Naive thymus-derived CD4-positive, alpha-beta T cell (primary cell): ENCODE measurements at regions not wholly inside any gene's neighbourhood (a gene's known extent, or its start where the extent isn't known, plus 50 kb on each side); places are given as distances from the start of the nearest gene placed in this dataset.

Experiments
- ATAC-seq: fragments of 150-1000 bp; cut with Tn5 transposase; 2 replicates; pipeline ENCODE4 v1.10.0; 2021; ENCODE audit warnings: mild to moderate bottlenecking, moderate library complexity
- CTCF ChIA-PET: fragments of 350-600 bp; sonication (Branson Sonifier 250); formaldehyde crosslinking; loops from one replicate; lab custom pipeline; 2021; ENCODE audit warnings: antibody characterized with exemption; lab: Charles Lee
- POLR2A ChIA-PET: fragments of 350-600 bp; sonication (Branson Sonifier 250); formaldehyde crosslinking; loops from one replicate; lab custom pipeline; 2021; ENCODE audit warnings: antibody characterized with exemption, inconsistent platforms; lab: Charles Lee
- DNase-seq, 9 donors: peaks; one replicate each; pipeline versions ENCODE4 v3.0.0 to v3.0.0-alpha.2; 2020 to 2022; ENCODE audit warnings: mixed read lengths in 1 of 9
- H3K27ac ChIP-seq: one replicate; pipeline ENCODE4 v1.7.0; 2013; ENCODE audit warnings: mild to moderate bottlenecking, low read depth, low read length, moderate library complexity
- H3K27me3 ChIP-seq, 2 donors: one replicate each; pipeline ENCODE4 v1.7.0; 2013; ENCODE audit warnings: low read length in 2 of 2, mild to moderate bottlenecking in 2 of 2, moderate library complexity in 2 of 2; ENCODE audit not compliant: control insufficient read depth in 2 of 2, insufficient read depth in 2 of 2
- H3K36me3 ChIP-seq, 3 experiments: 1 replicate in 2 of 3; 2 replicates in 1 of 3; pipeline ENCODE4 v1.7.0; 2013; ENCODE audit warnings: low read length in 3 of 3, mild to moderate bottlenecking in 3 of 3, moderate library complexity in 1 of 3; ENCODE audit not compliant: insufficient read depth in 3 of 3, control insufficient read depth in 2 of 3
- H3K4me1 ChIP-seq, 2 donors: one replicate each; pipeline ENCODE4 v1.7.0; 2013; ENCODE audit warnings: low read length in 2 of 2, mild to moderate bottlenecking in 2 of 2, moderate library complexity in 1 of 2; ENCODE audit not compliant: control insufficient read depth in 2 of 2, insufficient read depth in 2 of 2
- H3K4me3 ChIP-seq: 2 replicates; pipeline ENCODE4 v1.7.0; 2013; ENCODE audit warnings: mild to moderate bottlenecking, low read length
- H3K9me3 ChIP-seq, 3 experiments: 1 replicate in 2 of 3; 2 replicates in 1 of 3; pipeline ENCODE4 v1.7.0; 2013; ENCODE audit warnings: low read length in 3 of 3; ENCODE audit not compliant: control insufficient read depth in 2 of 3
- H3K27ac Mint-ChIP-seq, 9 donors: one replicate each; pipeline ENCODE4 v1.8.0; 2020 to 2022; ENCODE audit warnings: mixed read lengths in 9 of 9, mild to moderate bottlenecking in 8 of 9, moderate library complexity in 5 of 9, inconsistent platforms in 2 of 9
- H3K27me3 Mint-ChIP-seq, 5 donors: one replicate each; pipeline ENCODE4 v1.8.0; 2021 to 2022; ENCODE audit warnings: mixed read lengths in 5 of 5, mild to moderate bottlenecking in 1 of 5
- H3K36me3 Mint-ChIP-seq, 5 donors: one replicate each; pipeline ENCODE4 v1.8.0; 2020 to 2022; ENCODE audit warnings: mixed read lengths in 5 of 5, mild to moderate bottlenecking in 3 of 5, inconsistent platforms in 1 of 5
- H3K4me1 Mint-ChIP-seq, 7 donors: one replicate each; pipeline ENCODE4 v1.8.0; 2020 to 2022; ENCODE audit warnings: mixed read lengths in 7 of 7, mild to moderate bottlenecking in 3 of 7, inconsistent platforms in 1 of 7
- H3K4me3 Mint-ChIP-seq, 10 donors: one replicate each; pipeline ENCODE4 v1.8.0; 2020 to 2022; ENCODE audit warnings: mild to moderate bottlenecking in 10 of 10, mixed read lengths in 10 of 10, moderate library complexity in 6 of 10, inconsistent platforms in 2 of 10
- H3K9me3 Mint-ChIP-seq, 11 donors: one replicate each; pipeline ENCODE4 v1.8.0; 2020 to 2022; ENCODE audit warnings: mixed read lengths in 11 of 11, mild to moderate bottlenecking in 4 of 11, inconsistent platforms in 1 of 11, moderate library complexity in 1 of 11
- intact Hi-C, 2 donors: fragments of 100-400 bp; cut with micrococcal nuclease; formaldehyde crosslinking; loops; one replicate each; pipeline ENCODE4 v1.15.1; 2023

DNA sequence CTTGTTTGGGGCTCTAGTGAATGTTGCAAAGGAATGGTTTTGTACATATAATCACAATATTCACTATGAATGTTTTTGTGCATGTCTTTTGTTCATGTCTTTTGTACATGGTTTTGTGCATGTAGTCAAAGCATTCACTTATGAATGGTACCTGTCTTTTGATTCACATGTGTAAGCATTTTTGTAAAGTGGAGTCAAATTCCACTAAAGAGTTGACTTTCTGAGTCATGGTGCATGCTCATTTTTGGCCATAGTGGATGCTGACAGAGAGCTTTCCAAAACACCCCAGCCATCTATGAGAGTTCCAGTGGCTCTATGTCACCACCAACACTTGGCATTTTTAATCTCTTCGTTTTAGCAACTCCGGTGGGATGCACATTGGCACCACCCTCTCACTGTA lies 1185.9 kb upstream of the TMEM132C start:
- Histone ChIP-seq H3K9me3 (no peaks in the 10 kb centered on the region), H3K27ac (no peak overlapping the region), H3K27me3 (no peaks in the 10 kb centered on the region), H3K4me1 (no peaks in the 10 kb centered on the region), H3K4me3 (no peak overlapping the region), H3K36me3 (no peaks in the 10 kb centered on the region)
- ChIA-PET POLR2A (no interaction called here), CTCF (no interaction called here)
- Mint-ChIP-seq H3K36me3 (peaks cover 0 to 3% (median 0%) of the 10 kb centered on the region in 5 donors), H3K27me3 (peaks cover under 1 to 18% (median 12%) of the 10 kb centered on the region in 5 donors), H3K9me3 (peaks cover 0 to 3% (median 0%) of the 10 kb centered on the region in 11 donors), H3K27ac (no peak overlapping the region), H3K4me1 (peaks cover 5 to 19% (median 14%) of the 10 kb centered on the region in 7 donors), H3K4me3 (no peak overlapping the region)
- no peak for DNase-seq
- ATAC-seq, result no peak
- intact Hi-C loops, result loop anchor here in 1 of 2 donors (5.0 kb wide), 1 partner anchor 81 kb away; no protein-coding TSS in a partner anchor

DNA sequence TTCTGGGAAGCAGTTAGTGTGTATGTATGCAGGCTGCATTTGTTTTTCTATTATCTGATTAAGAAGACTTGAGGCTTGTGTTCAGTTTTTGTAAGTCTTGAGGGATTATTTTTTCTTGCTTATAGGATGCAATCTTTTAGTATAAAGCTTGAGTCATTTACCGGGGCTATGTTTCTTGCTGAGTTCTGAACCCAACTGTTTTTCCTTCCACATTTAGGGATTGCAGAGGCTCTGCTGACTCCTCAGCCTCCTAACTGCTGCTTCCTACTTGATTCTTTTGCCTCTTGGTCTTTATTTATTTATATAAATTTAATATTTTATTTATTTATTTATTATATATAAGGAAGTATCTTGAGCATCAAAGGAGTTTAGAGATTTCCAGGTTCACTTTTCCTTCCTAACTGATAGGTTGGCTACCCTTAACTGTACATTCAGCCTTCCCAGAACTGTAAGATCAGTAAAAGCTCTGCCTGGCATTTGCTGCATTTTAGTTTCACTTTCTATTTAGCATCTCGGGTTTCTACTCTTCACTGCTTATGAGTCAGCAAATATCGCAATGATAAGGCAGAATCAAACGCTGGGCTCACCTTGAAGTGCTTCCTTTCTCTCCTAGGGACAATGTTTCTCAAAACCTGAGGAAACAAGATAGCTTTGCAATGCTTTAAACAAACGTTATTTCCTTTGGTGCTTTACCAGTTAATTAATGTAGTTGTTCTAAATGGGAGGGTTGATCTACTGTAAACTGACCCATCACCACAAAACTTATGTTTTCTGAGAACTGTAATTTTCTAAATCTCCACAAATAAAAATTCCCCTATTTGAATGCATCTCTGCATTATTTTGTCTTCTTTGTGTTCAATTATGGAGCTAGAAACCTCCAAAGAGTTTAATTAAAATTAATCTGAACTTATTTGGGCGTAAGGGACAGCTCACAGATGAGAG lies 1183.7 kb upstream of the TMEM132C start:
- no peaks in the 10 kb centered on the region for H3K9me3 Mint-ChIP-seq
- no peaks in the 10 kb centered on the region for H3K9me3 ChIP-seq
- peak overlapping the region; percentile 48 to 89 (median 65) for H3K27ac Mint-ChIP-seq
- H3K27ac ChIP-seq, result no peak overlapping the region
- H3K4me3 Mint-ChIP-seq, result peak overlapping the region; percentile 72 to 95 (median 82)
- no peaks in the 10 kb centered on the region for H3K27me3 ChIP-seq
- peak in 7 of 9 donors; percentile 11 to 50 (median 34) for DNase-seq
- H3K4me1 Mint-ChIP-seq, result peaks cover 5 to 19% (median 14%) of the 10 kb centered on the region in 7 donors
- ChIA-PET CTCF (no interaction called here), POLR2A (no interaction called here)
- intact Hi-C loops, result loop anchor here (2.0 to 5.0 kb wide), 2 partner anchors 79 to 84 kb away; no protein-coding TSS in a partner anchor
- no peaks in the 10 kb centered on the region for H3K4me1 ChIP-seq
- ATAC-seq, result peak; percentile 49
- H3K4me3 ChIP-seq, result peak overlapping the region; percentile 49
- H3K27me3 Mint-ChIP-seq, result peaks cover 0 to 7% (median 0%) of the 10 kb centered on the region in 5 donors
- H3K36me3 ChIP-seq, result no peaks in the 10 kb centered on the region
- H3K36me3 Mint-ChIP-seq, result peaks cover 0 to 3% (median 0%) of the 10 kb centered on the region in 5 donors

DNA sequence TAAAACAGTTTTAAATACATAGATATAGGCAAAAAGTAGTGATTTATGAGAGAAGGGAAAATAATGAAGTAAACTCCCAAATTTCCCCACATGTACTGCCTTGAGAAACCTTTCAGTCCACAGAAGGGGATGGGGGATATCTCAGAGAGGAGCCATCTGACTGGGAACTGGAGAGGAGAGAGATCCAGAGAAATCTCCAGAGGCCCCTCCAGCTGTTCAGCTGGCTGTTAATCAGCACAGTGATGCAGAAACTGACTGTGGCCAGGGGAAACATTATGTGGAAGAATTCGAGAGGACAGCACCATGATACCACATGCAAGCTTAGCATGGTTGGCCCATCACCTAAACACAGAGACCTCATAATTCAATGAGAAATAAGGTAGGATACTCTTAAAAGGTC lies 1165.9 kb upstream of the TMEM132C start:
- Mint-ChIP-seq H3K4me1 (no peaks in the 10 kb centered on the region), H3K9me3 (peaks cover 0 to 1% (median 0%) of the 10 kb centered on the region in 11 donors), H3K36me3 (no peaks in the 10 kb centered on the region), H3K27me3 (peaks cover 2 to 20% (median 14%) of the 10 kb centered on the region in 5 donors), H3K4me3 (no peak overlapping the region), H3K27ac (no peak overlapping the region)
- CTCF ChIA-PET, result no interaction called here
- Histone ChIP-seq H3K9me3 (no peaks in the 10 kb centered on the region), H3K27ac (no peak overlapping the region), H3K36me3 (no peaks in the 10 kb centered on the region), H3K4me3 (no peak overlapping the region), H3K4me1 (no peaks in the 10 kb centered on the region), H3K27me3 (no peaks in the 10 kb centered on the region)
- POLR2A ChIA-PET, result no interaction called here
- ATAC-seq, result no peak
- intact Hi-C loops, result no loop called here
- no peak for DNase-seq

DNA sequence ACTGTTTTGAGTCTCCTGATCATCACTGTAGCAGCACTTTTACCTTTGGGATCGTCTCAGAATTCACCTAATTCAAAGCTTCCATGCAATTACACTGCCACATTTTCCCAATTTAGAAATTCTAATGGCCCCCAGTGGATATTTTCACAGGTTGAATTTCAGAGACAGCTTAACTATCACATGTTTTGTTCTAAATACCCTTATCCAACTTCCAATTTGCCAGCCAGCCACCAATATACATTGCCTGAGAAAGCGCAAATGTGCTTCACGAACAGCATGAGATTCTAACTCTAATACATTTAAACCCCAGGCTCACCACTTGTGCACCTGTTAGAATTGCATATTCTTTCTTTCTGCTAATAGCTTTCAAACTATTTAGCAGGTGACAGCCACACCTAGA lies 1160.9 kb upstream of the TMEM132C start:
- Histone ChIP-seq H3K27ac (no peak overlapping the region), H3K36me3 (no peaks in the 10 kb centered on the region), H3K9me3 (no peaks in the 10 kb centered on the region), H3K4me3 (no peak overlapping the region), H3K4me1 (no peaks in the 10 kb centered on the region), H3K27me3 (no peaks in the 10 kb centered on the region)
- intact Hi-C loops, result loop anchor here (5.0 kb wide), 2 partner anchors 961 to 1924 kb away; no protein-coding TSS in a partner anchor
- Mint-ChIP-seq H3K36me3 (no peaks in the 10 kb centered on the region), H3K4me3 (no peak overlapping the region), H3K27ac (no peak overlapping the region), H3K27me3 (peaks cover 6 to 53% (median 31%) of the 10 kb centered on the region in 5 donors), H3K4me1 (no peaks in the 10 kb centered on the region), H3K9me3 (peaks cover 0 to 1% (median 0%) of the 10 kb centered on the region in 11 donors)
- DNase-seq (no peak), ATAC-seq (no peak)
- POLR2A ChIA-PET, result no interaction called here
- CTCF ChIA-PET, result interaction anchor here (0.7 to 1.7 kb wide), 2 partner anchors 98 to 275 kb away, joined by 3 to 5 read pairs; no protein-coding TSS in a partner anchor

DNA sequence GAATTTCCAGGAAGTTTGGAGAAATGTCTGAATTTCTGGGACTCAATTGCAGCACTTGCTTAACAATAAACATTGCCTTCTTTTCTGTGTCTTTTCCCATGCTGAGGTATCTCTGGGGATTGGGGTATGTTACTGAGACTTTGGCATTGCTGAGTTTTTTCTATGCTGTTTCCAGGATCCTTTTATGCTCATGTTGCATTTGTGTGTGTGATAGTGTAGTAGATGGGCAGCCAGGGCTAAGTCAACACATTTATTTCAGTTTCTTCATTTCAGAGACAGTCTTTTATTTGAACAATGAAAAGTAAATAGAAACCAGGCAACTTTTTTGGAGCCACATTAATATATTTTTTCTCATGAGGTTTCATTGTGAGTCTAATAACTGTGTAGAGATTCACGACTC lies 1160.3 kb upstream of the TMEM132C start:
- no peaks in the 10 kb centered on the region for H3K9me3 Mint-ChIP-seq
- ATAC-seq, result no peak
- H3K4me1 Mint-ChIP-seq, result no peaks in the 10 kb centered on the region
- Histone ChIP-seq H3K36me3 (no peaks in the 10 kb centered on the region), H3K27me3 (no peaks in the 10 kb centered on the region), H3K27ac (no peak overlapping the region), H3K4me3 (no peak overlapping the region), H3K9me3 (no peaks in the 10 kb centered on the region), H3K4me1 (no peaks in the 10 kb centered on the region)
- DNase-seq, result no peak
- no peak overlapping the region for H3K4me3 Mint-ChIP-seq
- no peak overlapping the region for H3K27ac Mint-ChIP-seq
- no peaks in the 10 kb centered on the region for H3K36me3 Mint-ChIP-seq
- peaks cover 6 to 50% (median 27%) of the 10 kb centered on the region in 5 donors for H3K27me3 Mint-ChIP-seq
- intact Hi-C loops, result loop anchor here (5.0 kb wide), 2 partner anchors 961 to 1924 kb away; no protein-coding TSS in a partner anchor
- ChIA-PET CTCF (interaction anchor here (1.0 to 3.4 kb wide), 3 partner anchors 28 to 571 kb away, joined by 4 to 14 read pairs (median 5); no protein-coding TSS in a partner anchor), POLR2A (no interaction called here)

DNA sequence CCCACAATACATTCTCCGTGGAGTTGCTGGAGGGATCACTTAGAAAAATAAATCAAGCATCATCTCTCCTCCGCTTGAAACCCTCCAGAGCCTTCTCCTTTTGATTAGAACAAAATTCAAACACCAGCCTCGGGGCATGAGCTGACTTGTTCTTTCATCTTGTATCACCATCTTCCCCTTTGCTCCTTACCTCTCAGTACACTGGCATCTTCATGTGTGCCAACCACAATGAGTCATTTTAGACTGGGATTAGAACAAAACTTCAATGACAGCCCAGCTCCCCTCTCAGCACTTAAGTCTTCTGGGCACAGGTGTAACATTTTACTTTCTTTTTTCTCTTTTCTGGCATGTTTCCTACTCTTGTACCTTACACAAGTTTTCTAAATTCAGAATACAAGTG lies 1159.2 kb upstream of the TMEM132C start:
- H3K9me3 ChIP-seq, result no peaks in the 10 kb centered on the region
- no peak overlapping the region for H3K4me3 ChIP-seq
- H3K4me1 ChIP-seq, result no peaks in the 10 kb centered on the region
- H3K27me3 Mint-ChIP-seq, result peaks cover 5 to 49% (median 26%) of the 10 kb centered on the region in 5 donors
- H3K36me3 ChIP-seq, result no peaks in the 10 kb centered on the region
- no peak overlapping the region for H3K4me3 Mint-ChIP-seq
- H3K27ac Mint-ChIP-seq, result no peak overlapping the region
- H3K4me1 Mint-ChIP-seq, result no peaks in the 10 kb centered on the region
- no peaks in the 10 kb centered on the region for H3K9me3 Mint-ChIP-seq
- intact Hi-C loops, result loop anchor here (1.0 to 5.0 kb wide), 4 partner anchors 59 to 1925 kb away; no protein-coding TSS in a partner anchor
- DNase-seq (no peak), ATAC-seq (no peak)
- no peaks in the 10 kb centered on the region for H3K36me3 Mint-ChIP-seq
- ChIA-PET POLR2A (no interaction called here), CTCF (interaction anchor here (0.7 to 3.4 kb wide), 6 partner anchors 23 to 921 kb away, joined by 3 to 14 read pairs (median 4); no protein-coding TSS in a partner anchor)
- no peak overlapping the region for H3K27ac ChIP-seq
- H3K27me3 ChIP-seq, result no peaks in the 10 kb centered on the region
